ENCODE measurements at regions not wholly inside any gene's neighbourhood (a gene's known extent, or its start where the extent isn't known, plus 50 kb on each side); places are given as distances from the start of the nearest gene placed in this dataset.
"Not testable (repeated sequence)": the region's sequence is repeated elsewhere in the genome, so short reads cannot be mapped to it uniquely, and the experiment has no call there.

GRCh38 chr4:56575820-56576429 lies 70.3 kb downstream of the ARL9 start:
- DNase-seq (ENCODE audit: low spot score) (no peak), ATAC-seq (peak; percentile 32)

- peak; percentile 50 for ATAC-seq
- not testable (repeated sequence) for DNase-seq (ENCODE audit: low spot score)
Measured at GRCh38 chr4:56592417-56592816, 86.8 kb downstream of the ARL9 start.
